SK-N-SH treated with all-trans-retinoic acid at 6 μM for 48 hours (cell line): ENCODE measurements at regions not wholly inside any gene's neighbourhood (a gene's known extent, or its start where the extent isn't known, plus 50 kb on each side); places are given as distances from the start of the nearest gene placed in this dataset.

Experiments used
- ATAC-seq: fragments of 200-7000 bp; cut with Tn5 transposase; 3 replicates; pipeline ENCODE4 v1.9.1; 2020; ENCODE audit warnings: mild to moderate bottlenecking, moderate library complexity
- ARNTL ChIP-seq: fragments of 450-650 bp; formaldehyde crosslinking; IDR thresholded peaks from 2 replicates; pipeline ENCODE4 v1.5.0; 2020; ENCODE audit warnings: low read depth, mild to moderate bottlenecking, moderate library complexity, borderline replicate concordance
- CSDC2 ChIP-seq: fragments of 250-450 bp; sonication (Bioruptor Pico); IDR thresholded peaks from 2 replicates; pipeline ENCODE4 v1.5.0; 2020; ENCODE audit warnings: mild to moderate bottlenecking, moderate library complexity
- CSRNP3 ChIP-seq: fragments of 250-450 bp; sonication (Bioruptor Pico); IDR thresholded peaks from 2 replicates; pipeline ENCODE4 v1.5.1; 2021; ENCODE audit warnings: mild to moderate bottlenecking, moderate library complexity
- ESRRG ChIP-seq: fragments of 250-450 bp; sonication (Bioruptor Pico); IDR thresholded peaks from 2 replicates; pipeline ENCODE4 v1.6.1; 2021; ENCODE audit warnings: mild to moderate bottlenecking
- GLIS3 ChIP-seq: fragments of 250-450 bp; sonication (Bioruptor Pico); IDR thresholded peaks from 2 replicates; pipeline ENCODE4 v1.5.0; 2020; ENCODE audit warnings: mild to moderate bottlenecking, moderate library complexity
- RARB ChIP-seq: fragments of 250-450 bp; sonication (Bioruptor Pico); IDR thresholded peaks from 2 replicates; pipeline ENCODE4 v1.8.0; 2021; ENCODE audit warnings: mild to moderate bottlenecking, moderate library complexity
- TCF4 ChIP-seq: fragments of 250-450 bp; sonication (Bioruptor Pico); IDR thresholded peaks from 2 replicates; pipeline ENCODE4 v1.8.0; 2021; ENCODE audit warnings: mild to moderate bottlenecking, moderate library complexity, borderline replicate concordance
- ZC3H10 ChIP-seq: fragments of 250-450 bp; sonication (Bioruptor Pico); IDR thresholded peaks from 2 replicates; pipeline ENCODE4 v1.5.1; 2021; ENCODE audit warnings: mild to moderate bottlenecking, moderate library complexity
- ZFP3 ChIP-seq: fragments of 250-450 bp; sonication (Bioruptor Pico); IDR thresholded peaks from 2 replicates; pipeline ENCODE4 v1.5.0; 2020; ENCODE audit warnings: mild to moderate bottlenecking, moderate library complexity
- ZFP30 ChIP-seq: fragments of 450-650 bp; formaldehyde crosslinking; IDR thresholded peaks from 2 replicates; pipeline ENCODE4 v1.5.0; 2022; ENCODE audit warnings: mild to moderate bottlenecking, moderate library complexity
- ZNF70 ChIP-seq: fragments of 450-650 bp; formaldehyde crosslinking; IDR thresholded peaks from 2 replicates; pipeline ENCODE4 v1.5.0; 2020; ENCODE audit warnings: mild to moderate bottlenecking, moderate library complexity
- TF ChIP-seq, protein P1 (sequence below): fragments of 250-450 bp; sonication (Bioruptor Pico); IDR thresholded peaks from 2 replicates; pipeline ENCODE4 v1.8.0; 2020; ENCODE audit warnings: mild to moderate bottlenecking, moderate library complexity, borderline replicate concordance
- TF ChIP-seq, protein P2 (sequence below): fragments of 250-450 bp; sonication (Bioruptor Pico); IDR thresholded peaks from 2 replicates; pipeline ENCODE4 v1.5.1; 2020; ENCODE audit warnings: low read depth, mild to moderate bottlenecking, moderate library complexity
- TF ChIP-seq, protein P3 (sequence below): fragments of 250-450 bp; sonication (Bioruptor Pico); IDR thresholded peaks from 2 replicates; pipeline ENCODE4 v1.8.0; 2021; ENCODE audit warnings: low read depth, mild to moderate bottlenecking, moderate library complexity, borderline replicate concordance

GRCh38 chr21:27646691-27647090 is 679.8 kb upstream of the ADAMTS5 start (continued):
- TF ChIP-seq, protein P1, sequence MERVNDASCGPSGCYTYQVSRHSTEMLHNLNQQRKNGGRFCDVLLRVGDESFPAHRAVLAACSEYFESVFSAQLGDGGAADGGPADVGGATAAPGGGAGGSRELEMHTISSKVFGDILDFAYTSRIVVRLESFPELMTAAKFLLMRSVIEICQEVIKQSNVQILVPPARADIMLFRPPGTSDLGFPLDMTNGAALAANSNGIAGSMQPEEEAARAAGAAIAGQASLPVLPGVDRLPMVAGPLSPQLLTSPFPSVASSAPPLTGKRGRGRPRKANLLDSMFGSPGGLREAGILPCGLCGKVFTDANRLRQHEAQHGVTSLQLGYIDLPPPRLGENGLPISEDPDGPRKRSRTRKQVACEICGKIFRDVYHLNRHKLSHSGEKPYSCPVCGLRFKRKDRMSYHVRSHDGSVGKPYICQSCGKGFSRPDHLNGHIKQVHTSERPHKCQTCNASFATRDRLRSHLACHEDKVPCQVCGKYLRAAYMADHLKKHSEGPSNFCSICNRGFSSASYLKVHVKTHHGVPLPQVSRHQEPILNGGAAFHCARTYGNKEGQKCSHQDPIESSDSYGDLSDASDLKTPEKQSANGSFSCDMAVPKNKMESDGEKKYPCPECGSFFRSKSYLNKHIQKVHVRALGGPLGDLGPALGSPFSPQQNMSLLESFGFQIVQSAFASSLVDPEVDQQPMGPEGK (CRISPR knock-in tag) = no peak
- TF ChIP-seq ZNF70 (no peak), ARNTL (CRISPR knock-in tag) (no peak), CSRNP3 (CRISPR knock-in tag) (no peak), ESRRG (no peak)

- no peak for TF ChIP-seq ZFP3
- TF ChIP-seq ZC3H10 = no peak
- no peak for TF ChIP-seq ZFP30
- no peak for TF ChIP-seq RARB (CRISPR knock-in tag)
- no peak for ATAC-seq
These were observed 679.2 kb upstream of the ADAMTS5 start for GRCh38 chr21:27646056-27646455.

GRCh38 chr21:27645285-27645684 is 678.4 kb upstream of the ADAMTS5 start:
- TF ChIP-seq ESRRG = no peak
- TF ChIP-seq, protein P1 (CRISPR knock-in tag) = no peak
- no peak for TF ChIP-seq CSRNP3 (CRISPR knock-in tag)
- no peak for ATAC-seq

GRCh38 chr21:27643326-27643725 is 676.4 kb upstream of the ADAMTS5 start:
- no peak for ATAC-seq
- no peak for TF ChIP-seq CSRNP3 (CRISPR knock-in tag)
- TF ChIP-seq, protein P2, sequence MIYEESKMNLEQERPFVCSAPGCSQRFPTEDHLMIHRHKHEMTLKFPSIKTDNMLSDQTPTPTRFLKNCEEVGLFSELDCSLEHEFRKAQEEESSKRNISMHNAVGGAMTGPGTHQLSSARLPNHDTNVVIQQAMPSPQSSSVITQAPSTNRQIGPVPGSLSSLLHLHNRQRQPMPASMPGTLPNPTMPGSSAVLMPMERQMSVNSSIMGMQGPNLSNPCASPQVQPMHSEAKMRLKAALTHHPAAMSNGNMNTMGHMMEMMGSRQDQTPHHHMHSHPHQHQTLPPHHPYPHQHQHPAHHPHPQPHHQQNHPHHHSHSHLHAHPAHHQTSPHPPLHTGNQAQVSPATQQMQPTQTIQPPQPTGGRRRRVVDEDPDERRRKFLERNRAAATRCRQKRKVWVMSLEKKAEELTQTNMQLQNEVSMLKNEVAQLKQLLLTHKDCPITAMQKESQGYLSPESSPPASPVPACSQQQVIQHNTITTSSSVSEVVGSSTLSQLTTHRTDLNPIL = no peak
- TF ChIP-seq CSDC2 (CRISPR knock-in tag) = no peak
- TF ChIP-seq, protein P1 (CRISPR knock-in tag) = no peak
- TF ChIP-seq, protein P3, sequence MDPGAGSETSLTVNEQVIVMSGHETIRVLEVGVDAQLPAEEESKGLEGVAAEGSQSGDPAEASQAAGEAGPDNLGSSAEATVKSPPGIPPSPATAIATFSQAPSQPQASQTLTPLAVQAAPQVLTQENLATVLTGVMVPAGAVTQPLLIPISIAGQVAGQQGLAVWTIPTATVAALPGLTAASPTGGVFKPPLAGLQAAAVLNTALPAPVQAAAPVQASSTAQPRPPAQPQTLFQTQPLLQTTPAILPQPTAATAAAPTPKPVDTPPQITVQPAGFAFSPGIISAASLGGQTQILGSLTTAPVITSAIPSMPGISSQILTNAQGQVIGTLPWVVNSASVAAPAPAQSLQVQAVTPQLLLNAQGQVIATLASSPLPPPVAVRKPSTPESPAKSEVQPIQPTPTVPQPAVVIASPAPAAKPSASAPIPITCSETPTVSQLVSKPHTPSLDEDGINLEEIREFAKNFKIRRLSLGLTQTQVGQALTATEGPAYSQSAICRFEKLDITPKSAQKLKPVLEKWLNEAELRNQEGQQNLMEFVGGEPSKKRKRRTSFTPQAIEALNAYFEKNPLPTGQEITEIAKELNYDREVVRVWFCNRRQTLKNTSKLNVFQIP (CRISPR knock-in tag) = no peak
- no peak for TF ChIP-seq GLIS3 (CRISPR knock-in tag)
- no peak for TF ChIP-seq TCF4 (CRISPR knock-in tag)
- TF ChIP-seq ZC3H10 = no peak
